ENCODE measurements at regions not wholly inside any gene's neighbourhood (a gene's known extent, or its start where the extent isn't known, plus 50 kb on each side); places are given as distances from the start of the nearest gene placed in this dataset.
"Not testable (repeated sequence)": the region's sequence is repeated elsewhere in the genome, so short reads cannot be mapped to it uniquely, and the experiment has no call there.

GRCh38 chr4:174036576-174036975 lies 246.9 kb downstream of the FBXO8 start:
- no peak for DNase-seq
- H3K4me3 ChIP-seq (ENCODE audit: insufficient read depth, low read depth, low read length) = no peak overlapping the region

GRCh38 chr4:174036111-174036510 lies 247.4 kb downstream of the FBXO8 start:
- H3K36me3 ChIP-seq (replicated peaks; ENCODE audit: control insufficient read depth, insufficient read depth, low read length) = no peaks in the 10 kb centered on the region
- H3K4me3 ChIP-seq (ENCODE audit: insufficient read depth, low read depth, low read length) = no peak overlapping the region
- no peaks in the 10 kb centered on the region for H3K27me3 ChIP-seq (ENCODE audit: control insufficient read depth, insufficient read depth, low read length)
- DNase-seq = no peak

More at GRCh38 chr4:174036576-174036975, 246.9 kb downstream of the FBXO8 start:
- H3K36me3 ChIP-seq (replicated peaks; ENCODE audit: control insufficient read depth, insufficient read depth, low read length) = no peaks in the 10 kb centered on the region
- H3K27me3 ChIP-seq (ENCODE audit: control insufficient read depth, insufficient read depth, low read length) = no peaks in the 10 kb centered on the region

- Histone ChIP-seq H3K27me3 (ENCODE audit: control insufficient read depth, insufficient read depth, low read length) (no peaks in the 10 kb centered on the region), H3K4me3 (ENCODE audit: insufficient read depth, low read depth, low read length) (no peak overlapping the region), H3K36me3 (replicated peaks; ENCODE audit: control insufficient read depth, insufficient read depth, low read length) (no peaks in the 10 kb centered on the region)
- DNase-seq = no peak
Measured at GRCh38 chr4:174023641-174024040, 259.8 kb downstream of the FBXO8 start.

GRCh38 chr4:174018236-174018635 lies 265.2 kb downstream of the FBXO8 start:
- no peak for DNase-seq
- Histone ChIP-seq H3K4me3 (ENCODE audit: insufficient read depth, low read depth, low read length) (no peak overlapping the region), H3K27me3 (ENCODE audit: control insufficient read depth, insufficient read depth, low read length) (no peaks in the 10 kb centered on the region), H3K36me3 (replicated peaks; ENCODE audit: control insufficient read depth, insufficient read depth, low read length) (no peaks in the 10 kb centered on the region)

GRCh38 chr4:174016251-174016650 lies 267.2 kb downstream of the FBXO8 start:
- Histone ChIP-seq H3K4me3 (ENCODE audit: insufficient read depth, low read depth, low read length) (no peak overlapping the region), H3K27me3 (ENCODE audit: control insufficient read depth, insufficient read depth, low read length) (no peaks in the 10 kb centered on the region), H3K36me3 (replicated peaks; ENCODE audit: control insufficient read depth, insufficient read depth, low read length) (no peaks in the 10 kb centered on the region)
- no peak for DNase-seq

- H3K27me3 ChIP-seq (ENCODE audit: control insufficient read depth, insufficient read depth, low read length) = no peaks in the 10 kb centered on the region
- no peaks in the 10 kb centered on the region for H3K36me3 ChIP-seq (replicated peaks; ENCODE audit: control insufficient read depth, insufficient read depth, low read length)
- no peak overlapping the region for H3K4me3 ChIP-seq (ENCODE audit: insufficient read depth, low read depth, low read length)
- DNase-seq = no peak
Measured at GRCh38 chr4:174012886-174013259, 270.6 kb downstream of the FBXO8 start.

- H3K27me3 ChIP-seq (ENCODE audit: control insufficient read depth, insufficient read depth, low read length) = no peaks in the 10 kb centered on the region
- no peak overlapping the region for H3K4me3 ChIP-seq (ENCODE audit: insufficient read depth, low read depth, low read length)
- no peaks in the 10 kb centered on the region for H3K36me3 ChIP-seq (replicated peaks; ENCODE audit: control insufficient read depth, insufficient read depth, low read length)
- DNase-seq = no peak
Measured at GRCh38 chr4:174012135-174012885, 271.2 kb downstream of the FBXO8 start.

- Histone ChIP-seq H3K36me3 (replicated peaks; ENCODE audit: control insufficient read depth, insufficient read depth, low read length) (no peaks in the 10 kb centered on the region), H3K4me3 (ENCODE audit: insufficient read depth, low read depth, low read length) (no peak overlapping the region), H3K27me3 (ENCODE audit: control insufficient read depth, insufficient read depth, low read length) (no peaks in the 10 kb centered on the region)
- DNase-seq = no peak
Measured at GRCh38 chr4:174010547-174010946, 272.9 kb downstream of the FBXO8 start.

- no peak for DNase-seq
- Histone ChIP-seq H3K36me3 (replicated peaks; ENCODE audit: control insufficient read depth, insufficient read depth, low read length) (no peaks in the 10 kb centered on the region), H3K4me3 (ENCODE audit: insufficient read depth, low read depth, low read length) (no peak overlapping the region), H3K27me3 (ENCODE audit: control insufficient read depth, insufficient read depth, low read length) (no peaks in the 10 kb centered on the region)
Measured at GRCh38 chr4:174009686-174010451, 273.6 kb downstream of the FBXO8 start.

GRCh38 chr4:174005422-174005821 lies 278.0 kb downstream of the FBXO8 start:
- no peak overlapping the region for H3K4me3 ChIP-seq (ENCODE audit: insufficient read depth, low read depth, low read length)
- no peaks in the 10 kb centered on the region for H3K27me3 ChIP-seq (ENCODE audit: control insufficient read depth, insufficient read depth, low read length)
- no peak for DNase-seq
- no peaks in the 10 kb centered on the region for H3K36me3 ChIP-seq (replicated peaks; ENCODE audit: control insufficient read depth, insufficient read depth, low read length)

- Histone ChIP-seq H3K27me3 (ENCODE audit: control insufficient read depth, insufficient read depth, low read length) (no peaks in the 10 kb centered on the region), H3K36me3 (replicated peaks; ENCODE audit: control insufficient read depth, insufficient read depth, low read length) (no peaks in the 10 kb centered on the region), H3K4me3 (ENCODE audit: insufficient read depth, low read depth, low read length) (no peak overlapping the region)
- no peak for DNase-seq
Measured at GRCh38 chr4:173998471-173999144, 284.9 kb downstream of the FBXO8 start.

- not testable (repeated sequence) for H3K4me3 ChIP-seq (ENCODE audit: insufficient read depth, low read depth, low read length); H3K27me3 ChIP-seq (ENCODE audit: control insufficient read depth, insufficient read depth, low read length); DNase-seq; H3K36me3 ChIP-seq (replicated peaks; ENCODE audit: control insufficient read depth, insufficient read depth, low read length)
Measured at GRCh38 chr4:173995779-173996178, 287.7 kb downstream of the FBXO8 start.

GRCh38 chr4:173991814-173992213 lies 291.7 kb downstream of the FBXO8 start:
- no peak for DNase-seq
- H3K27me3 ChIP-seq (ENCODE audit: control insufficient read depth, insufficient read depth, low read length) = no peaks in the 10 kb centered on the region
- H3K36me3 ChIP-seq (replicated peaks; ENCODE audit: control insufficient read depth, insufficient read depth, low read length) = no peaks in the 10 kb centered on the region

GRCh38 chr4:173991316-173991715 lies 292.2 kb downstream of the FBXO8 start:
- no peak for DNase-seq
- Histone ChIP-seq H3K4me3 (ENCODE audit: insufficient read depth, low read depth, low read length) (no peak overlapping the region), H3K27me3 (ENCODE audit: control insufficient read depth, insufficient read depth, low read length) (no peaks in the 10 kb centered on the region), H3K36me3 (replicated peaks; ENCODE audit: control insufficient read depth, insufficient read depth, low read length) (no peaks in the 10 kb centered on the region)

More at GRCh38 chr4:173991814-173992213, 291.7 kb downstream of the FBXO8 start:
- H3K4me3 ChIP-seq (ENCODE audit: insufficient read depth, low read depth, low read length) = no peak overlapping the region

GRCh38 chr4:173990869-173991210 lies 292.6 kb downstream of the FBXO8 start:
- no peaks in the 10 kb centered on the region for H3K36me3 ChIP-seq (replicated peaks; ENCODE audit: control insufficient read depth, insufficient read depth, low read length)
- no peaks in the 10 kb centered on the region for H3K27me3 ChIP-seq (ENCODE audit: control insufficient read depth, insufficient read depth, low read length)
- no peak for DNase-seq
- no peak overlapping the region for H3K4me3 ChIP-seq (ENCODE audit: insufficient read depth, low read depth, low read length)

Measured in H7 (cell line).